ENCODE measurements at regions not wholly inside any gene's neighbourhood (a gene's known extent, or its start where the extent isn't known, plus 50 kb on each side); places are given as distances from the start of the nearest gene placed in this dataset.

DNA sequence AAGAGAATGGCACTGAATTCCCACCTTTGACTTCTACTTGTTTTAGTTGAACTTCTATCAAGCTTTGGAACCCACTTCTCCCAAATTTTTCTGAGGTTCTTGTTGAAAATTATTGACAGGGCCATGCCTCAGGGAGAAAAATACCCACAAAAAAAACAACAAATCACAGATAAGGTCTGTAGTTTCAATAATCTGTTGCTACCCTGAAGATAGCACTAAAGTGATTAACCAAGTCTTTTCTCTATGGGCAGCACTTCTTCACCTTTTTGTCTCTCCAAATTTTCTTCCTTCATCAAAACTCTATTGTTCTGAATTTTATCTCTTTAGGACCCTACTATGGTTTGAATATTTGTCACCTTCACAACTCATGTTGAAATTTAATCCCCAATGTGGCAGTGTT, 154.3 kb upstream of the FGF10 start:
- no TSS peak for BruUV-seq (replicated peaks)
- CTCF ChIA-PET: no interaction called here
- TF ChIP-seq, protein P1, sequence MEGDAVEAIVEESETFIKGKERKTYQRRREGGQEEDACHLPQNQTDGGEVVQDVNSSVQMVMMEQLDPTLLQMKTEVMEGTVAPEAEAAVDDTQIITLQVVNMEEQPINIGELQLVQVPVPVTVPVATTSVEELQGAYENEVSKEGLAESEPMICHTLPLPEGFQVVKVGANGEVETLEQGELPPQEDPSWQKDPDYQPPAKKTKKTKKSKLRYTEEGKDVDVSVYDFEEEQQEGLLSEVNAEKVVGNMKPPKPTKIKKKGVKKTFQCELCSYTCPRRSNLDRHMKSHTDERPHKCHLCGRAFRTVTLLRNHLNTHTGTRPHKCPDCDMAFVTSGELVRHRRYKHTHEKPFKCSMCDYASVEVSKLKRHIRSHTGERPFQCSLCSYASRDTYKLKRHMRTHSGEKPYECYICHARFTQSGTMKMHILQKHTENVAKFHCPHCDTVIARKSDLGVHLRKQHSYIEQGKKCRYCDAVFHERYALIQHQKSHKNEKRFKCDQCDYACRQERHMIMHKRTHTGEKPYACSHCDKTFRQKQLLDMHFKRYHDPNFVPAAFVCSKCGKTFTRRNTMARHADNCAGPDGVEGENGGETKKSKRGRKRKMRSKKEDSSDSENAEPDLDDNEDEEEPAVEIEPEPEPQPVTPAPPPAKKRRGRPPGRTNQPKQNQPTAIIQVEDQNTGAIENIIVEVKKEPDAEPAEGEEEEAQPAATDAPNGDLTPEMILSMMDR (IDR thresholded peaks at IDR 0.05; ENCODE audit: unreplicated experiment): no peak

DNA sequence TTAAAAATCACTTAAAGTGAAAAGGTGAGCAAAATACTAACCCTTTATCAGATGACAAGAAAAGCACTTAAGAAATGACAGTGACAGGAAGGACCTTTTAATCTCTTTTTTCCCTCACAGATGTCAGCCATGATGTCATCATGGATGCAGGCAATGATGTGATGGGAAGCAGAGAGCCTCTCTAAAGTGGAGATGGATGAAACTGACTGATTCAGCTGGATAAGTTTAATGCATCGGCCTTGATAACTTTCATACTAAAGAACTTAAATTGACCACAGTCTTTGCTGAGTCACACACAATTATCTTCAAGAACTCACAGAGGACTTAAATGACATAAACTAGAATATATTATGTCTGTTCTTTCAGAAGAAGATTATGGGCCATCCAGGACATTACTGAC, 153.2 kb upstream of the FGF10 start:
- no peak overlapping the region for H3K27ac Mint-ChIP-seq (ENCODE audit: unreplicated experiment)
- no peaks in the 10 kb centered on the region for H3K27me3 Mint-ChIP-seq (ENCODE audit: unreplicated experiment)
- no peaks in the 10 kb centered on the region for H3K9me3 Mint-ChIP-seq (ENCODE audit: low read depth, unreplicated experiment)
- TF ChIP-seq, protein P1 (IDR thresholded peaks at IDR 0.05; ENCODE audit: unreplicated experiment): no peak
- DNase-seq: no peak
- H3K36me3 Mint-ChIP-seq (ENCODE audit: insufficient read depth, unreplicated experiment): no peaks in the 10 kb centered on the region
- H3K4me1 Mint-ChIP-seq (ENCODE audit: low read depth, unreplicated experiment): no peaks in the 10 kb centered on the region
- BruUV-seq (replicated peaks): no TSS peak
- no peak overlapping the region for H3K4me3 Mint-ChIP-seq (ENCODE audit: low read depth, unreplicated experiment)
- intact Hi-C loops (cut with micrococcal nuclease; ENCODE audit: unreplicated experiment): no loop called here
- CTCF ChIA-PET: no interaction called here

More for the DNA sequence above, 154.3 kb upstream of the FGF10 start:
- intact Hi-C loops (cut with micrococcal nuclease; ENCODE audit: unreplicated experiment): no loop called here
- no peaks in the 10 kb centered on the region for H3K36me3 Mint-ChIP-seq (ENCODE audit: insufficient read depth, unreplicated experiment)
- H3K27ac Mint-ChIP-seq (ENCODE audit: unreplicated experiment): no peak overlapping the region
- no peak overlapping the region for H3K4me3 Mint-ChIP-seq (ENCODE audit: low read depth, unreplicated experiment)
- no peaks in the 10 kb centered on the region for H3K27me3 Mint-ChIP-seq (ENCODE audit: unreplicated experiment)
- H3K4me1 Mint-ChIP-seq (ENCODE audit: low read depth, unreplicated experiment): no peaks in the 10 kb centered on the region
- no peaks in the 10 kb centered on the region for H3K9me3 Mint-ChIP-seq (ENCODE audit: low read depth, unreplicated experiment)
- DNase-seq: no peak

DNA sequence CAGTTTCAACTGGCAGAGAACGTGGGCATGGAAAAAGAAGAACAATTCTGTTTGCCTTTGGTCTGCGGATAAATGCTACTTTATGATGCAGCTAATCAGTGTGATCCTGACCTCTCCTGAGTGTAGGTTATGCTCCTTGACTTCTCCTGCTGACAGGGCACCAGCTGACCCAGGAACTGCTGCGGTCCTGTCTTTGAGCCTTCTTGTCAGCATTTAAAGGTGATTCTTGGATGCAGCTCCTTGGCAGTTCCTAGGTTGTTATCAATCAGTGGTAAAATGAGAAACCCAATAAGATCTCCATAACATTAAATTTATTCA, 150.3 kb upstream of the FGF10 start:
- no peak overlapping the region for H3K4me3 Mint-ChIP-seq (ENCODE audit: low read depth, unreplicated experiment)
- no peaks in the 10 kb centered on the region for H3K27me3 Mint-ChIP-seq (ENCODE audit: unreplicated experiment)
- intact Hi-C loops (cut with micrococcal nuclease; ENCODE audit: unreplicated experiment): loop anchor here (10.0 kb wide), 2 partner anchors 205 to 815 kb away; no protein-coding TSS in a partner anchor

DNA sequence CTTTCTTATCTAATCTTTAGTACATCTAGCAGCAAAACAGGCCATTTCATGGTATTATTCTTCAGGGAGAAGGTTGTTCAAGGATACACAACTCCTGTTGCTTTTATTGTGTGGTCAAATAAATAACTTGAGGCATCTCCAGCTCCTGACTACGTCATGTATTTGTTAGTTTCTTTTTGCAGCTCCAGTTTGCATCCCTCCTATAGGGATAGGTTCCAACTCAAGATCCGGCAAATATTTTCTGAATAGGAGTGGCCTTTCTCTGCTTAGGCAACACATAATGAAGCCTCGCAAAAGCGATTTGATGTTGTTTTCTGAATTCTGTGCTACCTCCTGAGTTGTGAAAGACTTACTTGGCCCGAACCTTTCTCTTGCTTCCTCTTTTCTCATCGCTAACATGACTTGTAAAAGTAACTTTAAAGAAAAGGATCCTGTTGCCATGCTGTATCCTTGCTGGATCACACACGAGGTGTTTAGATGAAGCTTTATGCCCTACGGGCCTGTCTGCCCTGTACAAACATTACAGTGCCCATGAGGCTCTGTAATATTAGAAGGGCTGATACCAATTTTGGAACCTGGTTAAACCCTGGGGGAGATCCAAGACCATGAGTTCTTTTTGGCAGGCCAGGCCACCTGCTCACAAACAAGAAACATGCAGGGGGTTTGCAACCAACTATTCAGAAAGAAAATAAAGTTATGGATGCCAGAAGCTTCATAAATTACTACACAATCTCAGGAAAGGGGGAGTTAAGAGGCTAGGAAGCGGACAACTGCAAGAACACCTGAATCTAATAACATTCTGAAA, 149.8 kb upstream of the FGF10 start:
- no TSS peak for BruUV-seq (replicated peaks)
- H3K4me1 Mint-ChIP-seq (ENCODE audit: low read depth, unreplicated experiment): no peaks in the 10 kb centered on the region
- TF ChIP-seq, protein P1 (IDR thresholded peaks at IDR 0.05; ENCODE audit: unreplicated experiment): no peak
- no peaks in the 10 kb centered on the region for H3K9me3 Mint-ChIP-seq (ENCODE audit: low read depth, unreplicated experiment)
- intact Hi-C loops (cut with micrococcal nuclease; ENCODE audit: unreplicated experiment): loop anchor here (10.0 kb wide), 2 partner anchors 206 to 814 kb away; no protein-coding TSS in a partner anchor
- no peaks in the 10 kb centered on the region for H3K36me3 Mint-ChIP-seq (ENCODE audit: insufficient read depth, unreplicated experiment)
- no peaks in the 10 kb centered on the region for H3K27me3 Mint-ChIP-seq (ENCODE audit: unreplicated experiment)
- H3K4me3 Mint-ChIP-seq (ENCODE audit: low read depth, unreplicated experiment): no peak overlapping the region
- DNase-seq: no peak
- H3K27ac Mint-ChIP-seq (ENCODE audit: unreplicated experiment): no peak overlapping the region
- CTCF ChIA-PET: no interaction called here

More for the DNA sequence above, 150.3 kb upstream of the FGF10 start:
- Mint-ChIP-seq H3K27ac (ENCODE audit: unreplicated experiment) (no peak overlapping the region), H3K9me3 (ENCODE audit: low read depth, unreplicated experiment) (no peaks in the 10 kb centered on the region), H3K36me3 (ENCODE audit: insufficient read depth, unreplicated experiment) (no peaks in the 10 kb centered on the region), H3K4me1 (ENCODE audit: low read depth, unreplicated experiment) (no peaks in the 10 kb centered on the region)
- DNase-seq: no peak
- BruUV-seq (replicated peaks): no TSS peak
- TF ChIP-seq, protein P1 (IDR thresholded peaks at IDR 0.05; ENCODE audit: unreplicated experiment): no peak
- CTCF ChIA-PET: no interaction called here
